ENCODE measurements at regions not wholly inside any gene's neighbourhood (a gene's known extent, or its start where the extent isn't known, plus 50 kb on each side); places are given as distances from the start of the nearest gene placed in this dataset.

DNA sequence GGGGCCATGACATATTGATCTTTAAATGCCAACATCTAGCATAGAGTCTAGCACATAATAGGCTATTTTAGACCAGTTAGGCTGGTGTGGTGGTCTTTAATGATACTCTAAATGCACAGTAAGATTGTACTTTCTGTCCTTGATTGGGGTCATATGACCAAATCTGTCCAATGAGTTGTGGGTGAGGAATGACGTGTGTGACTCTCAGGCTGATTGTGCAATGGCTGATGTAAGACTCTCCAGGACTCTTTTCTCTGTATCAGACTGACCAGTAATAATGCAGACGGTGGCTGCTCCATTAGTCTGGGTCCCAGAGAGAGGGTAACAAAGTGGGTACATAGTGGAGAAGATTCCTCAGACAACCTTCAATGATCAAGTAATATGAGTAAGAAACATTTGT is 541.6 kb upstream of the CAMK1G start:
- DNase-seq: no peak

DNA sequence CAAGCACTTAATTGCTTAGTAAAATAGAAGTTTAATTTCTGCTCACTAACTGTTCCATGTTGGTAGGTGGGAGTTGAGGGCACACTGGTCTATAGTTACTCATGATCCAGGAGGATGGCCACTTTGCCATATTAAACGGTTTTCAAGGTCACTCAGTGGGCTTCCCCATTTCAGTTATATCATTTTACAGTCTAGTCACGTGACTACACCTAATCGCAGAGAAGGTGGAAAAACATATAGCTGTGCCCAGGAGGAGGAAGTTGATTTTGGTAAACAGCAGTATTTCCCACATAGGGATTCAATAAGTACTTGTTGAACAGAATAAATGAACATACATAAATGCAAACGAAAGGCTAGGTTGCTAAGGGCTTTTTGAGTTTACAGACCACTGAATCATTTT is 541.1 kb upstream of the CAMK1G start:
- no peak for DNase-seq

DNA sequence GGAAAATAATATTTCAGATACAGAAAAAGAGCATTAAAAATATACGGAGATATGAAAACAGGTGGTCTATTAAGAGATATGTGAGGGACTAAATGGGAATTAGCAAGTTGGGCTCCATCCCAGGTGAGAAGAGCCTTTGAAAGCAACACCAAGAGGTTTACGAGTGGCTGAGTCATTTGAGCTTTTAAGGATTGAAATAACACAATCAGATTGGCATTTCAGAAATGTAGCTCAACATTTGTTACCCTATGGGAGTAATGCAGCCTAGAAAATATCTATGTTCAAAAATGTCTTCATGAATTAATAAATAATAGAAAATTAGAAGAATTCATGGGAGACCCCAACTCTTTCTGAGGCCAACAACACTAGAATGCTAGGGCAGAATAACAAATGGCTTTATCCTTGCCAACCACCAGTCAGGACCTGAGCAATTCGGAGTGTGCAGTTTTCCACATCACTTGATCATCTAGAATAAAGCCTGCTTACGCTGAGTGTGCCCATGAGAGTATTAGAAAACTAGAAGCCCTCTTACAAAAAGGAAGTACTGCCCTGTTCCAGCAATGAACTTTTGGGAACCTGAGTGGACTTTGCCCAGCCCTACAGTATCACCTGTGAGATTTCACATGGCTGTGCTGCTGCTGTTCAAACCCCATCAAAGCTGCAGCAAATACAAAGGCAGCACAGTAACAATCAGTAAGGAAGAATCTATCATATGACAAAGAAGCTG is 538.0 kb upstream of the CAMK1G start:
- DNase-seq: no peak

GRCh38 chr1:209046058-209046417 is 537.5 kb upstream of the CAMK1G start:
- no peak for DNase-seq

- no peak for DNase-seq
Measured at GRCh38 chr1:209046935-209047334, 536.6 kb upstream of the CAMK1G start.

DNA sequence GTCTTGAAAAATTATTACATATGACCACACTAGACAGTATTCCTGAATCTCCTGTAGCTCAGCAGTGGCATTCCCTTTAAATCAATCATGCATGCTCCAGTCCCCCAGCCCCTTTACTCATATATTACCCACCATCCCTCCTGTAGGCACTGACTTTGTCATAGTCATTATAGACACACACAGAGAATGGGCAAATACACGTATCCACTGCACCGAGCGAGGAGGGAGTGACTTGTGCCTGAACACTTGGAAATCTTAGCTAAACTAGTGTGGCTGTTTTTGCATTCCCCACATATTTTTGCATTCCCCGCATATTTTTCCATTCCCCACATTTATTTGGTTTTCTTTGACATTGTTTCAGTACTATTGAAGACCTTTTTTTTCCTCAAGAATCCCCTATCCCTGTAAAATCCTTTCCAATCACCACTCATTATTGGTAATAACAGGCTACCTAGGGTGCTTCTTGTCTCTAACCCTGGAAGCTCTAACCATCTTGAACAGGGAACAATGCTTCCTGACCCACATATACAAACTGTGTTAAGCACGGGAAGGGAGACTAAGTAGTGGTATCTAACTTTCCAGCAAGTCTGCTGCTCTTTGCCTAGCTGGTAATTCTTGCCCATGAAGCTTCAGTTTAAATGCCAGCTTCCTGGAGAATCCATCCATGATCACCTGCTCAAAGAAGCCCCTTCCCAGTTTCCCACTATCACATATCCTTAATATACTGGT is 534.4 kb upstream of the CAMK1G start:
- no peak for DNase-seq

DNA sequence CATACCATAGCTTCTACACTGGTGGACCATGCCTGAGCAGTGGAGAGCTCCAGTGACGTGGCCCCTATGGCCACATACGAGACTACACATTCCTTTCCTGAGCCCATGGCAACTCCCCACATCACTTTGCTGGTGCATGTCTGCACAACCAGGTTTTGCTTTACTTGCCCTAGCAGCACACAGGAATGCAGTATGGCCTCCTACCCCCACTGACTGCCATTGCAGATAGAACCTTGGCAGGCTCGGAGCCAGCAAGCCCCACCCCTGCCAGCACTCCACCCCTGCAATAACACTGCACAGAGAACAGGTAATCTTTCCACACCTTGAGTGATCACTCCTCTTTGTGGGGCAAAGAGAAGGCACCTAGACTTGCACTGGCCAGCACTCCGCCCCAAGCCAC is 531.9 kb upstream of the CAMK1G start:
- DNase-seq: no peak

- DNase-seq: no peak
Measured at GRCh38 chr1:209053587-209053986, 529.9 kb upstream of the CAMK1G start.

GRCh38 chr1:209057083-209057482 is 526.4 kb upstream of the CAMK1G start:
- no peak for DNase-seq

DNA sequence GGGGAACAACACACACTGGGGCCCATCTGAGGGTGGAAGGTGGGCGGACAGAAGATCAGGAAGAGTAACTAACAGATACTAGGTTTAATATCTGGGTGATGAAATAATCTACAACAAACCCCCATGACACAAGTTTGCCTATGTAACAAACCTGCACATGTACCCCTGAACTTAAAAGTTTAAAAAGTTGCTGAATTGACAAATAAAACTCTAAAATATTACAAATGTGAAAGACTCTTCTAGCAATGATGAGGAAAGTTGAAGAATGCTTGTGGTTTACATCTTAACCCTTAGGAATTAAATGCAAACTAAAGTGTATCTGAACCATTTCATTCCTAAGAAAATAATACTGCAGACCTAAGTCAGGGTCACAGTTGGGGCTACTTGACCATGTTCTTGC is 525.6 kb upstream of the CAMK1G start:
- DNase-seq: no peak

DNA sequence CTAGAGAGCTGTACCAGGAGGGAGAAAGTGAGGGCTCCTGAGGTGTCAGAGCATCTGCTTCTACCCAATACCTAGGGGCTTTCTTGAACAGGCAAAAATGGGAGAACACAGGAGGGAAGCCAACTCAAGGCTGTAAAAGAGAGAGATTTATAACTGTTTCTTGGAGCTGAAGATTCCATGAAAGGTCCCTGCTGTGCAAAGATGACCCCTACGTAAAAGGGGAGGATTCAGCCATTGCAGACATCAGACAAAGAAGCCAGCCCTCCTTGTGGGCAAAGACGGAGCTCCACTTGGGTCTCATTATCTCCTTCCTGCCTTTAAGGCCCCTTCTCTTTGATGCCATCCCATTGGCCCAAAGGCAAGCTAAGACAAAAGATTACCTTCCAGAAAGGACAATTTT is 524.1 kb upstream of the CAMK1G start:
- DNase-seq: no peak

GRCh38 chr1:209059981-209060380 is 523.5 kb upstream of the CAMK1G start:
- no peak for DNase-seq

DNA sequence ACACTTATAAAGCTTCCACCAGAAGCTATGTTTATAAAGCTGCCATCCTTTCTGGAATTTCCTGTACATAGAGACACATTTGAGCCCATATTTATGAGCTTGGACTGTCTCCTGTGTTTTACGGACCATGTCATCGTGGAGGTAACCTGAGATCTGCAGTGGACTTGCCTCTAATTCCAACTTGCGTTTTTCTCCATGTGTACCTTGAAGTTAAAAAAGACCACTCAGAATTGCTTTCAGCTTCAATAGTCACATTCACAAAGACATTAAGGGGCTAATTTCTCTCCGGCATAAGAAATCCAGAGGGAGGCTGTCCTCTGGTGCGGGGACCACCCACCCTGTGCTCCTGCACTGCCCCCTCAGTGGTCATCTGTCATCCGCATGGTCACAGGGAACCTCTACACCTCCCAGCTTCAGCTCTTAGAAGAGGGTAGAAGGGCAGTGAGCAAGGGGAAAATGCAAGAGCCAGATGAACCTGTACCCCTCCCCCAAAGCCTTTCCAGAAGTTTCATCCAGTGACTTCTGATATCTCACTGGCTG is 521.4 kb upstream of the CAMK1G start:
- DNase-seq: no peak

DNA sequence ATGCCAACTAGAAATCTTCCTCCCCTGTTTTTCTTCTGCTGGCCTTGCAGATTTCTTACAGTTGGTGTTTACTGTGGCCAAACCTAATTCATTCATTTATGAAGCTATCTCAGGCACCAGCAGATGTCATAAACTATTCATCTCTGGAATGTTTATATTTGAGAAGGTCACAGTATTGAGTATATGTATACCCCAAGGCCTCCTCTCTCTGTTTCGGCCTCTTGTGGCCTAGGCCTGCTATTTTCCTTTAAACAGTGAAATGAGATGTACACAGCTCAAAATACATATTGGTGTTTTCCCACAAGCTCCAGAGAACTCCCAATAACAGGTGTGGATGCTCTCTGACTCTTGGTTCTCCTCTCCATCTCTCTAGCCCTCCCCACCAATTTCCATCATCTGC is 520.7 kb upstream of the CAMK1G start:
- DNase-seq: no peak

- no peak for DNase-seq
Measured at GRCh38 chr1:209063767-209064659, 519.5 kb upstream of the CAMK1G start.

- no peak for DNase-seq
Measured at GRCh38 chr1:209064850-209065706, 518.4 kb upstream of the CAMK1G start.

DNA sequence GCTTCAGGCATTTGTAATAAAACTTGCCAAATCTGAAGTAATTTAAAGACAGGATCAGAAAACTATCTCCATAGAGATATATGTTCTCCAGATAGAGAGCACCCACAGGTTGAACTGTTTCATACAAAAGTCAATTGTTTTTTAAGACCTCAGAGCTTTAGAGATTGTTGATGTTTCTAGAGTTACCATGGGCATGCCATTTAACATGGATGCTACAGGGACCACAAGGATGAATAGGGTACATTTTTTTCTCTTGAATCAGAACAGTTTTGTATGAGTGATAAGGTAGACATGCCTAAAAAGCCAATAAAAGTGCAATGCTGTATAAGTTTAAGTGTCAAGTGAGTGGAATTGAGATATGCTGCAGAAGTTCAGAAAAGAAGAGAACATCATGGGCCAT is 511.0 kb upstream of the CAMK1G start:
- DNase-seq: no peak

DNA sequence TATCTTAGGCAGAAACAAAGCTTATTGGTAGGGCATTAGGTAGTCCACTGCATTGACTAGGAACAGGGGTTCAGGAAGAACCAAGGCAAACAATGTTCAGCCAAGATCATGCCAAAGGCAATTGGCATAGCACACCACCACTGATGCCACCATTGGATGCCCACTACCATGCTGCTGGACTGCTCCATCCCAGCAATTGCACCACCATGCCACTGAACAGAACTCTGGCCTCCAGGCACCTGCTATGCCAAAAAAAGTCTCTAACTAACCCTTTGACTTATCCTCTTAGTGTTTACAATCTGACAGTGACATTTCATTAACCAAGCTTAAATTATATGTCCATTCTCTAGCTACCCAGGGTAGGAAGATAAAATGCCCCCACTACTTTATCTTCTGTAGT is 509.6 kb upstream of the CAMK1G start:
- DNase-seq: no peak

- no peak for DNase-seq
Measured at GRCh38 chr1:209074575-209075250, 508.8 kb upstream of the CAMK1G start.

GRCh38 chr1:209076688-209077087 is 506.8 kb upstream of the CAMK1G start:
- no peak for DNase-seq

GRCh38 chr1:209080170-209080781 is 503.2 kb upstream of the CAMK1G start:
- DNase-seq: no peak
